ENCODE measurements at regions not wholly inside any gene's neighbourhood (a gene's known extent, or its start where the extent isn't known, plus 50 kb on each side); places are given as distances from the start of the nearest gene placed in this dataset.

DNA sequence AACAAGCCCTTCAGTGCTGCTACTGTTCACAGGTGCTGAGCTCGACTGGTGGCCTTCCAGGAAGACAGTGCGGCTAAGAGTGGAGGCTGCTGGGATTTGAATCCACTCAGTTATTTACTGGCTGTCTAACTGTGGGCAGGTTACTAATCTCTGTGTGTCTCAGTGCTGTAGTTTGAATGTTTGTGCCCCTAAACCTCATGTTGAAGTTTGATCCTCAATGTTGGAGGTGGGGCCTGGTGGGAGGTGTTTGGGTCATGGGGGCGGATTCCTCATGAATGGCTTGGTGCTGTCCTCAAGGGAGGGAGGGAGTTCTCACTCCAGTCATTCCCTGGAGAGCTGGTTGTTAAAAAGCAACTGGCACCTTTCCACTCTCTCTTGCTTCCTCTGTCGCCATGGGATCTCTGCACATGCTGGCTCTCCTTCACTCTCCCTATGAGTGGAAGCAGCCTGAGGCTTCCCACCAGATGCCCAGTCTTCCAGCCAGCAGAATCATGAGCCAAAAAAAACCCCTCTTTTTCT is 334.8 kb downstream of the RPS6KC1 start:
- TF ChIP-seq POLR2A (IDR thresholded peaks at IDR 0.05; ENCODE audit: low read depth, low read length) (no peak), FOS (IDR thresholded peaks at IDR 0.05; ENCODE audit: low read depth, low read length) (no peak), MAZ (IDR thresholded peaks at IDR 0.05; ENCODE audit: borderline replicate concordance, low read depth, low read length) (no peak), RFX5 (IDR thresholded peaks at IDR 0.05; ENCODE audit: low read depth, low read length) (no peak), BHLHE40 (IDR thresholded peaks at IDR 0.05; ENCODE audit: low read depth, low read length) (no peak), CHD1 (IDR thresholded peaks at IDR 0.05; ENCODE audit: low read depth, low read length) (no peak), RCOR1 (IDR thresholded peaks at IDR 0.05; ENCODE audit: insufficient replicate concordance, low read length) (no peak), NFE2L2 (IDR thresholded peaks at IDR 0.05; ENCODE audit: low read depth, low read length) (no peak)
- TF ChIP-seq, protein P1, sequence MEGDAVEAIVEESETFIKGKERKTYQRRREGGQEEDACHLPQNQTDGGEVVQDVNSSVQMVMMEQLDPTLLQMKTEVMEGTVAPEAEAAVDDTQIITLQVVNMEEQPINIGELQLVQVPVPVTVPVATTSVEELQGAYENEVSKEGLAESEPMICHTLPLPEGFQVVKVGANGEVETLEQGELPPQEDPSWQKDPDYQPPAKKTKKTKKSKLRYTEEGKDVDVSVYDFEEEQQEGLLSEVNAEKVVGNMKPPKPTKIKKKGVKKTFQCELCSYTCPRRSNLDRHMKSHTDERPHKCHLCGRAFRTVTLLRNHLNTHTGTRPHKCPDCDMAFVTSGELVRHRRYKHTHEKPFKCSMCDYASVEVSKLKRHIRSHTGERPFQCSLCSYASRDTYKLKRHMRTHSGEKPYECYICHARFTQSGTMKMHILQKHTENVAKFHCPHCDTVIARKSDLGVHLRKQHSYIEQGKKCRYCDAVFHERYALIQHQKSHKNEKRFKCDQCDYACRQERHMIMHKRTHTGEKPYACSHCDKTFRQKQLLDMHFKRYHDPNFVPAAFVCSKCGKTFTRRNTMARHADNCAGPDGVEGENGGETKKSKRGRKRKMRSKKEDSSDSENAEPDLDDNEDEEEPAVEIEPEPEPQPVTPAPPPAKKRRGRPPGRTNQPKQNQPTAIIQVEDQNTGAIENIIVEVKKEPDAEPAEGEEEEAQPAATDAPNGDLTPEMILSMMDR (conservative IDR thresholded peaks at IDR 0.05; ENCODE audit: low read depth, low read length) = no peak
- TF ChIP-seq, protein P2, sequence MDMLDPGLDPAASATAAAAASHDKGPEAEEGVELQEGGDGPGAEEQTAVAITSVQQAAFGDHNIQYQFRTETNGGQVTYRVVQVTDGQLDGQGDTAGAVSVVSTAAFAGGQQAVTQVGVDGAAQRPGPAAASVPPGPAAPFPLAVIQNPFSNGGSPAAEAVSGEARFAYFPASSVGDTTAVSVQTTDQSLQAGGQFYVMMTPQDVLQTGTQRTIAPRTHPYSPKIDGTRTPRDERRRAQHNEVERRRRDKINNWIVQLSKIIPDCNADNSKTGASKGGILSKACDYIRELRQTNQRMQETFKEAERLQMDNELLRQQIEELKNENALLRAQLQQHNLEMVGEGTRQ (IDR thresholded peaks at IDR 0.05; ENCODE audit: low read depth, low read length) = no peak

Data from IMR-90 (cell line).